HL-60 (cell line): ENCODE measurements at regions not wholly inside any gene's neighbourhood (a gene's known extent, or its start where the extent isn't known, plus 50 kb on each side); places are given as distances from the start of the nearest gene placed in this dataset.

Experiments
- GABPA ChIP-seq: IDR thresholded peaks from 2 replicates; pipeline ENCODE4 v1.6.1; 2012; ENCODE audit warnings: low read depth
- POLR2AphosphoS5 ChIP-seq: IDR thresholded peaks from 2 replicates; pipeline ENCODE4 v1.6.1; 2012; ENCODE audit warnings: low read depth
- REST ChIP-seq: IDR thresholded peaks from 2 replicates; pipeline ENCODE4 v1.6.1; 2012; ENCODE audit warnings: low read depth; ENCODE audit not compliant: insufficient replicate concordance
- SPI1 ChIP-seq: IDR thresholded peaks from 2 replicates; pipeline ENCODE4 v1.6.1; 2012; ENCODE audit warnings: low read depth, mild to moderate bottlenecking, borderline replicate concordance
- TF ChIP-seq, protein P1 (sequence below): IDR thresholded peaks from one replicate; pipeline ENCODE4 v1.5.1; 2011; ENCODE audit warnings: low read length, control low read depth, inconsistent platforms; ENCODE audit not compliant: insufficient read depth

DNA sequence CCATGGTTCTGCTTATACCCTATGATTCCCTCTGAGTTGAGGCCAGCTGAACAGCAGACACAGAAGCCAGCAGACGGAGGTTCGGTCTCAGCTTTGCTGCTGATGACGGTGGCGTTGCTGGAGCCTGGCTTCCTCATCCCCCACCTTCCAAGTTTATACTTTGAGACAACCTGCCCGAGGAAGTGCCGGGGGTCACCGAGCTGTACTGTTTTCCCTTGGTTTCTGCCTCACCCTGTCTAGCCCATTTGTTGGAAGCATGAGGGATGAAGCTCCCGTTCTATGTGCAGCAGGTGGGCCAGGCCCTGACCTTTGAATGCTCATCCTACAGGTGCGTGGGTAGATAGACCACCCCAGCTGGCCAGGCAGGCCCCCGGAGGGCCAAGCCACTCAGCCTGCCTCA lies 117.3 kb downstream of the MYCN start:
- TF ChIP-seq, protein P1, sequence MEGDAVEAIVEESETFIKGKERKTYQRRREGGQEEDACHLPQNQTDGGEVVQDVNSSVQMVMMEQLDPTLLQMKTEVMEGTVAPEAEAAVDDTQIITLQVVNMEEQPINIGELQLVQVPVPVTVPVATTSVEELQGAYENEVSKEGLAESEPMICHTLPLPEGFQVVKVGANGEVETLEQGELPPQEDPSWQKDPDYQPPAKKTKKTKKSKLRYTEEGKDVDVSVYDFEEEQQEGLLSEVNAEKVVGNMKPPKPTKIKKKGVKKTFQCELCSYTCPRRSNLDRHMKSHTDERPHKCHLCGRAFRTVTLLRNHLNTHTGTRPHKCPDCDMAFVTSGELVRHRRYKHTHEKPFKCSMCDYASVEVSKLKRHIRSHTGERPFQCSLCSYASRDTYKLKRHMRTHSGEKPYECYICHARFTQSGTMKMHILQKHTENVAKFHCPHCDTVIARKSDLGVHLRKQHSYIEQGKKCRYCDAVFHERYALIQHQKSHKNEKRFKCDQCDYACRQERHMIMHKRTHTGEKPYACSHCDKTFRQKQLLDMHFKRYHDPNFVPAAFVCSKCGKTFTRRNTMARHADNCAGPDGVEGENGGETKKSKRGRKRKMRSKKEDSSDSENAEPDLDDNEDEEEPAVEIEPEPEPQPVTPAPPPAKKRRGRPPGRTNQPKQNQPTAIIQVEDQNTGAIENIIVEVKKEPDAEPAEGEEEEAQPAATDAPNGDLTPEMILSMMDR, result no peak
- TF ChIP-seq REST, result no peak
- TF ChIP-seq POLR2AphosphoS5, result no peak
- TF ChIP-seq GABPA, result no peak
- no peak for TF ChIP-seq SPI1
